ENCODE measurements at regions not wholly inside any gene's neighbourhood (a gene's known extent, or its start where the extent isn't known, plus 50 kb on each side); places are given as distances from the start of the nearest gene placed in this dataset.

GRCh38 chr18:56333146-56333545 is 305.2 kb downstream of the TXNL1 start:
- no peak for TF ChIP-seq ZSCAN32 (CRISPR knock-in tag; IDR thresholded peaks at IDR 0.05)
- TF ChIP-seq FOSL1 (tag; conservative IDR thresholded peaks at IDR 0.05), result no peak
- TF ChIP-seq MYBL2 (IDR thresholded peaks at IDR 0.05; ENCODE audit: low read depth), result no peak
- no peak for TF ChIP-seq MYBL2 (CRISPR knock-in tag; IDR thresholded peaks at IDR 0.05; ENCODE audit: borderline replicate concordance)
- no peak for TF ChIP-seq UBTF (IDR thresholded peaks at IDR 0.05; ENCODE audit: borderline replicate concordance in 1 of 2, low read depth in 2 of 2, low read length in 2 of 2)
- TF ChIP-seq FOXP1 (CRISPR knock-in tag; IDR thresholded peaks at IDR 0.05), result no peak
- no peak for TF ChIP-seq RUNX1 (IDR thresholded peaks at IDR 0.05; ENCODE audit: low read depth)
- TF ChIP-seq ZNF212 (CRISPR knock-in tag; IDR thresholded peaks at IDR 0.05), result no peak
- TF ChIP-seq SREBF2 (CRISPR knock-in tag; IDR thresholded peaks at IDR 0.05), result no peak
- TF ChIP-seq NCOA2 (IDR thresholded peaks at IDR 0.05; ENCODE audit: partially characterized antibody in 2 of 2), result no peak
- no peak for TF ChIP-seq CTCF (IDR thresholded peaks at IDR 0.05 in 2 of 3, conservative IDR thresholded peaks at IDR 0.05 in 1 of 3; ENCODE audit: insufficient read depth in 2 of 3, low read depth in 1 of 3, low read length in 3 of 3)
- TF ChIP-seq SMARCA4 (IDR thresholded peaks at IDR 0.05), result no peak
